IMR-90 (cell line): ENCODE measurements at regions not wholly inside any gene's neighbourhood (a gene's known extent, or its start where the extent isn't known, plus 50 kb on each side); places are given as distances from the start of the nearest gene placed in this dataset.

ENCODE experiments used
- BHLHE40 ChIP-seq: fragments of 150-350 bp; IDR thresholded peaks from 2 replicates; pipeline ENCODE4 v1.6.1; 2016; ENCODE audit warnings: mild to moderate bottlenecking, low read depth, low read length
- CEBPB ChIP-seq: IDR thresholded peaks from 2 replicates; pipeline ENCODE4 v1.6.1; 2012; ENCODE audit warnings: low read depth, low read length, improper control_type of control experiment
- CTCF ChIP-seq: conservative IDR thresholded peaks from 2 replicates; pipeline ENCODE4 v1.5.1; 2012; ENCODE audit warnings: mild to moderate bottlenecking, low read depth, low read length, improper control_type of control experiment
- FOS ChIP-seq: fragments of 150-350 bp; IDR thresholded peaks from 2 replicates; pipeline ENCODE4 v1.6.1; 2016; ENCODE audit warnings: low read depth, low read length
- MAFK ChIP-seq: IDR thresholded peaks from 2 replicates; pipeline ENCODE4 v1.6.1; 2012; ENCODE audit warnings: low read depth, low read length, improper control_type of control experiment
- MXI1 ChIP-seq: IDR thresholded peaks from 2 replicates; pipeline ENCODE4 v1.6.1; 2012; ENCODE audit warnings: low read depth, mild to moderate bottlenecking, low read length, moderate library complexity, borderline replicate concordance
- POLR2A ChIP-seq: IDR thresholded peaks from 2 replicates; pipeline ENCODE4 v1.6.1; 2012; ENCODE audit warnings: mild to moderate bottlenecking, low read depth, low read length
- RFX5 ChIP-seq: IDR thresholded peaks from 2 replicates; pipeline ENCODE4 v1.8.0; 2012; ENCODE audit warnings: low read depth, mild to moderate bottlenecking, low read length, moderate library complexity
- SMC3 ChIP-seq: fragments of 150-350 bp; IDR thresholded peaks from 2 replicates; pipeline ENCODE4 v1.6.1; 2016; ENCODE audit warnings: low read depth, mild to moderate bottlenecking, antibody characterized with exemption, low read length, moderate library complexity

- TF ChIP-seq POLR2A (no peak), BHLHE40 (no peak), CTCF (no peak), MAFK (no peak), CEBPB (no peak), MXI1 (no peak), RFX5 (no peak), FOS (no peak), SMC3 (no peak)
These were observed 366.0 kb downstream of the SOX9 start for GRCh38 chr17:72486806-72487205.
